Thoracic aorta (tissue), 2 donors: ENCODE measurements at regions not wholly inside any gene's neighbourhood (a gene's known extent, or its start where the extent isn't known, plus 50 kb on each side); places are given as distances from the start of the nearest gene placed in this dataset.

Source experiments
- ATAC-seq: fragments of 150-250 bp; one replicate; pipeline ENCODE4 v1.8.0; 2017; ENCODE audit warnings: low read depth; ENCODE audit not compliant: insufficient number of reproducible peaks, low FRiP score
- DNase-seq: peaks from one replicate; pipeline ENCODE4 v3.0.0-alpha.2; 2020; ENCODE audit warnings: low spot score
- H3K27ac ChIP-seq, 2 donors: fragments of 200-600 bp; sonication (generic); 1 replicate in 1 of 2; 2 replicates in 1 of 2; pipeline ENCODE4 v1.5.1; 2016; ENCODE audit warnings: mild to moderate bottlenecking in 2 of 2, moderate library complexity in 2 of 2
- H3K27me3 ChIP-seq: fragments of 200-600 bp; sonication (generic); replicated peaks from 2 replicates; pipeline ENCODE4 v1.6.0; 2016; ENCODE audit warnings: mild to moderate bottlenecking; ENCODE audit not compliant: insufficient read depth
- H3K36me3 ChIP-seq: fragments of 200-600 bp; sonication (generic); one replicate; pipeline ENCODE4 v1.5.1; 2016
- H3K4me1 ChIP-seq, 2 donors: fragments of 200-600 bp; sonication (generic); 1 replicate in 1 of 2; 2 replicates in 1 of 2; pipeline versions ENCODE4 v1.5.1 to v1.6.0; 2016; ENCODE audit warnings: low read depth in 2 of 2, mild to moderate bottlenecking in 1 of 2; ENCODE audit not compliant: control insufficient read depth in 1 of 2
- H3K4me3 ChIP-seq: fragments of 200-600 bp; sonication (generic); 2 replicates; pipeline ENCODE4 v1.5.1; 2016; ENCODE audit warnings: mild to moderate bottlenecking
- H3K9me3 ChIP-seq: fragments of 200-600 bp; sonication (generic); 2 replicates; pipeline ENCODE4 v1.5.1; 2016
- CTCF ChIP-seq: fragments of 200-600 bp; sonication (generic); IDR thresholded peaks from one replicate; pipeline ENCODE4 v1.5.1; 2019; ENCODE audit warnings: antibody characterized with exemption

- ATAC-seq (no peak), DNase-seq (no peak)
- Histone ChIP-seq H3K36me3 (no peaks in the 10 kb centered on the region), H3K4me1 (peaks cover 0 to 7% of the 10 kb centered on the region in 2 donors), H3K4me3 (no peak overlapping the region), H3K27ac (no peak overlapping the region), H3K9me3 (no peaks in the 10 kb centered on the region), H3K27me3 (no peaks in the 10 kb centered on the region)
- no peak for TF ChIP-seq CTCF
Observed at GRCh38 chr6:140314682-140315081, 940.2 kb upstream of the CITED2 start.

- TF ChIP-seq CTCF: no peak
- H3K4me1 ChIP-seq: no peaks in the 10 kb centered on the region
- H3K4me3 ChIP-seq: no peak overlapping the region
- no peaks in the 10 kb centered on the region for H3K9me3 ChIP-seq
- DNase-seq (no peak), ATAC-seq (no peak)
- H3K27ac ChIP-seq: no peak overlapping the region
- H3K27me3 ChIP-seq: no peaks in the 10 kb centered on the region
- no peaks in the 10 kb centered on the region for H3K36me3 ChIP-seq
Observed at GRCh38 chr6:140311146-140311545, 936.7 kb upstream of the CITED2 start.

- no peak for TF ChIP-seq CTCF
- H3K27ac ChIP-seq: no peak overlapping the region
- ATAC-seq: no peak
- H3K4me3 ChIP-seq: no peak overlapping the region
- H3K9me3 ChIP-seq: no peaks in the 10 kb centered on the region
- H3K4me1 ChIP-seq: no peaks in the 10 kb centered on the region
- no peaks in the 10 kb centered on the region for H3K36me3 ChIP-seq
- no peaks in the 10 kb centered on the region for H3K27me3 ChIP-seq
- DNase-seq: no peak
Observed at GRCh38 chr6:140303218-140303949, 928.9 kb upstream of the CITED2 start.

GRCh38 chr6:140300331-140300730 is 925.9 kb upstream of the CITED2 start:
- Histone ChIP-seq H3K4me1 (no peaks in the 10 kb centered on the region), H3K4me3 (no peak overlapping the region), H3K27me3 (no peaks in the 10 kb centered on the region), H3K27ac (no peak overlapping the region), H3K9me3 (no peaks in the 10 kb centered on the region), H3K36me3 (no peaks in the 10 kb centered on the region)
- no peak for TF ChIP-seq CTCF
- ATAC-seq (no peak), DNase-seq (no peak)

- DNase-seq: no peak
- Histone ChIP-seq H3K27me3 (no peaks in the 10 kb centered on the region), H3K9me3 (no peaks in the 10 kb centered on the region), H3K4me3 (no peak overlapping the region), H3K36me3 (no peaks in the 10 kb centered on the region), H3K27ac (no peak overlapping the region), H3K4me1 (no peaks in the 10 kb centered on the region)
- no peak for TF ChIP-seq CTCF
- no peak for ATAC-seq
Observed at GRCh38 chr6:140289186-140289585, 914.7 kb upstream of the CITED2 start.
